HFF-Myc (cell line): ENCODE measurements at regions not wholly inside any gene's neighbourhood (a gene's known extent, or its start where the extent isn't known, plus 50 kb on each side); places are given as distances from the start of the nearest gene placed in this dataset.

ENCODE experiments used
- DNase-seq: peaks from one replicate; pipeline ENCODE4 v3.0.0-alpha.2; 2011; ENCODE audit warnings: low read depth; ENCODE audit errors: extremely low read depth
- H3K4me3 ChIP-seq: replicated peaks from 2 replicates; pipeline ENCODE4 v1.5.1; 2011; ENCODE audit warnings: low read depth, mild to moderate bottlenecking, control low read depth, low read length
- CTCF ChIP-seq: IDR thresholded peaks from 2 replicates; pipeline ENCODE4 v1.5.1; 2012; ENCODE audit warnings: mild to moderate bottlenecking, low read depth, low read length, control low read depth; ENCODE audit errors: missing control alignments

- TF ChIP-seq CTCF, result no peak
- DNase-seq, result no peak
- H3K4me3 ChIP-seq, result no peak overlapping the region
Measured at GRCh38 chr2:59868981-59869380, 684.5 kb downstream of the BCL11A start.

GRCh38 chr2:59866436-59866835, 687.0 kb downstream of the BCL11A start:
- DNase-seq, result no peak
- H3K4me3 ChIP-seq, result no peak overlapping the region
- TF ChIP-seq CTCF, result no peak

- no peak for DNase-seq
- TF ChIP-seq CTCF, result no peak
- H3K4me3 ChIP-seq, result no peak overlapping the region
Measured at GRCh38 chr2:59858540-59858939, 694.9 kb downstream of the BCL11A start.

- H3K4me3 ChIP-seq, result no peak overlapping the region
- no peak for TF ChIP-seq CTCF
- no peak for DNase-seq
Measured at GRCh38 chr2:59857109-59857508, 696.3 kb downstream of the BCL11A start.

GRCh38 chr2:59856391-59856790, 697.1 kb downstream of the BCL11A start:
- H3K4me3 ChIP-seq, result no peak overlapping the region
- TF ChIP-seq CTCF, result no peak
- no peak for DNase-seq

- no peak for DNase-seq
- no peak overlapping the region for H3K4me3 ChIP-seq
- no peak for TF ChIP-seq CTCF
Measured at GRCh38 chr2:59853032-59853431, 700.4 kb downstream of the BCL11A start.

GRCh38 chr2:59851836-59852475, 701.5 kb downstream of the BCL11A start:
- TF ChIP-seq CTCF, result no peak

More at GRCh38 chr2:59851836-59852475, 701.5 kb downstream of the BCL11A start:
- no peak overlapping the region for H3K4me3 ChIP-seq
- DNase-seq, result no peak
